OCI-LY7 (cell line): ENCODE measurements at regions not wholly inside any gene's neighbourhood (a gene's known extent, or its start where the extent isn't known, plus 50 kb on each side); places are given as distances from the start of the nearest gene placed in this dataset.

Source experiments
- EZH2phosphoT487 ChIP-seq: fragments of 200-600 bp; sonication (generic); IDR thresholded peaks from 2 replicates; pipeline ENCODE4 v1.6.1; 2018; ENCODE audit warnings: low read depth, borderline replicate concordance, mild to moderate bottlenecking, mixed run types, antibody characterized with exemption, low read length, moderate library complexity, mixed read lengths
- TF ChIP-seq, protein P1 (sequence below): fragments of 200-600 bp; sonication (generic); conservative IDR thresholded peaks from 2 replicates; pipeline ENCODE4 v1.5.1; 2014; ENCODE audit warnings: mild to moderate bottlenecking, antibody characterized with exemption, low read length, moderate library complexity, mixed read lengths

DNA sequence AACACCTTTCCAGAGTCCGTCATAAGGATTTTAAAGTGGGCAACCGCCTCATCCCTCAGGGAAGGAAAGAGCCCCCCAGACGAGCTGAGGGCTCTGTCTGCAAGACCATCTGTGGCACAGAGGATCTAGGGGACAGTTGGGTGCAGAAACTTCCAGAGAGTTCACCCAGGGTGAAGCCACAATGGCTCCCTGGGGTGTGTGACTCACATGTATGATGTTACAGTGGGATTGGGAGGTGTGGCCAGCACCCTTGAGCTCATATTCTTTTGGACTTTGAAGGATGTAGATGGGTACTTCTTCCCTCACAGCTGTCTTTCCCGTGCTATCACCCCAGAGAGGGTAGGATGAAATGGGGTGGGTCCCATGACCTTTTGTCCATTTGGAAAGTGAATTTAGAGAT lies 95.5 kb downstream of the NCR2 start:
- TF ChIP-seq, protein P1, sequence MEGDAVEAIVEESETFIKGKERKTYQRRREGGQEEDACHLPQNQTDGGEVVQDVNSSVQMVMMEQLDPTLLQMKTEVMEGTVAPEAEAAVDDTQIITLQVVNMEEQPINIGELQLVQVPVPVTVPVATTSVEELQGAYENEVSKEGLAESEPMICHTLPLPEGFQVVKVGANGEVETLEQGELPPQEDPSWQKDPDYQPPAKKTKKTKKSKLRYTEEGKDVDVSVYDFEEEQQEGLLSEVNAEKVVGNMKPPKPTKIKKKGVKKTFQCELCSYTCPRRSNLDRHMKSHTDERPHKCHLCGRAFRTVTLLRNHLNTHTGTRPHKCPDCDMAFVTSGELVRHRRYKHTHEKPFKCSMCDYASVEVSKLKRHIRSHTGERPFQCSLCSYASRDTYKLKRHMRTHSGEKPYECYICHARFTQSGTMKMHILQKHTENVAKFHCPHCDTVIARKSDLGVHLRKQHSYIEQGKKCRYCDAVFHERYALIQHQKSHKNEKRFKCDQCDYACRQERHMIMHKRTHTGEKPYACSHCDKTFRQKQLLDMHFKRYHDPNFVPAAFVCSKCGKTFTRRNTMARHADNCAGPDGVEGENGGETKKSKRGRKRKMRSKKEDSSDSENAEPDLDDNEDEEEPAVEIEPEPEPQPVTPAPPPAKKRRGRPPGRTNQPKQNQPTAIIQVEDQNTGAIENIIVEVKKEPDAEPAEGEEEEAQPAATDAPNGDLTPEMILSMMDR, result no peak
- TF ChIP-seq EZH2phosphoT487, result no peak
